Astrocyte (in vitro differentiated cells and primary cell): ENCODE measurements at regions not wholly inside any gene's neighbourhood (a gene's known extent, or its start where the extent isn't known, plus 50 kb on each side); places are given as distances from the start of the nearest gene placed in this dataset.

ENCODE experiments used
- DNase-seq: peaks from one replicate; pipeline ENCODE4 v3.0.0-alpha.2; 2010; ENCODE audit warnings: low read depth
- FAIRE-seq: peaks from 2 replicates; lab custom pipeline; 2011; peaks lifted over from hg19 to GRCh38; lab: Jason Lieb, UNC
- H2AFZ ChIP-seq: 2 replicates; pipeline ENCODE4 v1.6.0; 2012; ENCODE audit warnings: low read depth, low read length, inconsistent platforms
- H3K27ac ChIP-seq: 2 replicates; pipeline ENCODE4 v1.5.1; 2011; ENCODE audit warnings: low read depth, low read length, inconsistent platforms
- H3K27me3 ChIP-seq: 2 replicates; pipeline ENCODE4 v1.6.0; 2011; ENCODE audit warnings: low read length, inconsistent platforms; ENCODE audit not compliant: insufficient read depth
- H3K36me3 ChIP-seq: 2 replicates; pipeline ENCODE4 v1.5.1; 2011; ENCODE audit warnings: low read length, inconsistent platforms; ENCODE audit not compliant: insufficient read depth
- H3K4me1 ChIP-seq: 2 replicates; pipeline ENCODE4 v1.5.1; 2011; ENCODE audit warnings: low read length, inconsistent platforms; ENCODE audit not compliant: insufficient read depth
- H3K4me2 ChIP-seq: 2 replicates; pipeline ENCODE4 v1.6.0; 2012; ENCODE audit warnings: low read length, inconsistent platforms
- H3K4me3 ChIP-seq: 2 replicates; pipeline ENCODE4 v1.5.1; 2011; ENCODE audit warnings: low read depth, mild to moderate bottlenecking, low read length, inconsistent platforms; ENCODE audit not compliant: insufficient read depth
- H3K79me2 ChIP-seq: 2 replicates; pipeline ENCODE4 v1.6.0; 2012; ENCODE audit warnings: mild to moderate bottlenecking, low read length, inconsistent platforms; ENCODE audit not compliant: insufficient read depth
- H3K9ac ChIP-seq: 2 replicates; pipeline ENCODE4 v1.6.0; 2012; ENCODE audit warnings: mild to moderate bottlenecking, low read length, inconsistent platforms
- H3K9me3 ChIP-seq: 2 replicates; pipeline ENCODE4 v1.5.1; 2012; ENCODE audit warnings: low read depth, mild to moderate bottlenecking, low read length, inconsistent platforms; ENCODE audit not compliant: insufficient read depth
- H4K20me1 ChIP-seq: 2 replicates; pipeline ENCODE4 v1.6.0; 2012; ENCODE audit warnings: low read length, inconsistent platforms; ENCODE audit not compliant: insufficient read depth
- H3K27ac Mint-ChIP-seq: one replicate; pipeline ENCODE4 v1.8.0; 2021; ENCODE audit warnings: mild to moderate bottlenecking, mixed read lengths; ENCODE audit not compliant: unreplicated experiment
- H3K27me3 Mint-ChIP-seq: one replicate; pipeline ENCODE4 v1.8.0; 2021; ENCODE audit warnings: low read depth, mixed read lengths; ENCODE audit not compliant: unreplicated experiment
- H3K36me3 Mint-ChIP-seq: one replicate; pipeline ENCODE4 v1.8.0; 2021; ENCODE audit warnings: low read depth, mixed read lengths; ENCODE audit not compliant: unreplicated experiment
- H3K4me1 Mint-ChIP-seq: one replicate; pipeline ENCODE4 v1.8.0; 2021; ENCODE audit warnings: low read depth, mixed read lengths; ENCODE audit not compliant: unreplicated experiment
- H3K4me3 Mint-ChIP-seq: one replicate; pipeline ENCODE4 v1.8.0; 2021; ENCODE audit warnings: mild to moderate bottlenecking, moderate library complexity, mixed read lengths; ENCODE audit not compliant: unreplicated experiment
- H3K9me3 Mint-ChIP-seq: one replicate; pipeline ENCODE4 v1.8.0; 2021; ENCODE audit warnings: mild to moderate bottlenecking, mixed read lengths; ENCODE audit not compliant: unreplicated experiment
- CTCF ChIP-seq: IDR thresholded peaks from 2 replicates; pipeline ENCODE4 v1.5.1; 2011; ENCODE audit warnings: low read depth, mild to moderate bottlenecking, inconsistent platforms, low read length, moderate library complexity; ENCODE audit not compliant: insufficient read depth
- EZH2 ChIP-seq: IDR thresholded peaks from 2 replicates; pipeline ENCODE4 v1.6.1; 2012; ENCODE audit warnings: mild to moderate bottlenecking, low read length, inconsistent platforms; ENCODE audit not compliant: insufficient read depth

GRCh38 chr11:92276773-92277172, 52.2 kb downstream of the FAT3 start:
- no peak for TF ChIP-seq EZH2
- TF ChIP-seq CTCF = no peak
- H3K4me2 ChIP-seq = no peak overlapping the region
- Mint-ChIP-seq H3K27ac (peak overlapping the region; percentile 23), H3K9me3 (no peaks in the 10 kb centered on the region), H3K4me3 (no peak overlapping the region), H3K4me1 (peaks cover 22% of the 10 kb centered on the region), H3K27me3 (no peaks in the 10 kb centered on the region), H3K36me3 (no peaks in the 10 kb centered on the region)
- H3K9me3 ChIP-seq = no peaks in the 10 kb centered on the region
- no peaks in the 10 kb centered on the region for H4K20me1 ChIP-seq
- H3K4me3 ChIP-seq = no peak overlapping the region
- no peak overlapping the region for H3K9ac ChIP-seq
- no peak overlapping the region for H3K27ac ChIP-seq
- no peaks in the 10 kb centered on the region for H3K79me2 ChIP-seq
- no peaks in the 10 kb centered on the region for H3K27me3 ChIP-seq
- FAIRE-seq = no peak
- DNase-seq = no peak
- H3K4me1 ChIP-seq = peaks cover 13% of the 10 kb centered on the region
- no peak overlapping the region for H2AFZ ChIP-seq
- no peaks in the 10 kb centered on the region for H3K36me3 ChIP-seq

GRCh38 chr11:92277871-92278270, 53.3 kb downstream of the FAT3 start:
- no peak overlapping the region for H3K4me3 Mint-ChIP-seq
- DNase-seq (no peak), FAIRE-seq (no peak)
- Histone ChIP-seq H3K27ac (no peak overlapping the region), H2AFZ (no peak overlapping the region), H3K27me3 (no peaks in the 10 kb centered on the region), H3K79me2 (no peaks in the 10 kb centered on the region), H3K36me3 (no peaks in the 10 kb centered on the region), H3K9ac (no peak overlapping the region), H3K9me3 (no peaks in the 10 kb centered on the region), H3K4me2 (no peak overlapping the region), H3K4me3 (no peak overlapping the region), H3K4me1 (peaks cover 13% of the 10 kb centered on the region), H4K20me1 (no peaks in the 10 kb centered on the region)
- TF ChIP-seq EZH2 = no peak
- no peak for TF ChIP-seq CTCF
- peaks cover 19% of the 10 kb centered on the region for H3K4me1 Mint-ChIP-seq
- no peaks in the 10 kb centered on the region for H3K27me3 Mint-ChIP-seq
- H3K36me3 Mint-ChIP-seq = no peaks in the 10 kb centered on the region
- peak overlapping the region; percentile 48 for H3K27ac Mint-ChIP-seq
- H3K9me3 Mint-ChIP-seq = no peaks in the 10 kb centered on the region

- H3K4me1 Mint-ChIP-seq = peaks cover 19% of the 10 kb centered on the region
- H3K9me3 Mint-ChIP-seq = no peaks in the 10 kb centered on the region
- Histone ChIP-seq H3K27ac (no peak overlapping the region), H3K9ac (no peak overlapping the region), H4K20me1 (no peaks in the 10 kb centered on the region), H3K27me3 (no peaks in the 10 kb centered on the region), H3K36me3 (no peaks in the 10 kb centered on the region), H3K4me2 (no peak overlapping the region), H2AFZ (no peak overlapping the region), H3K9me3 (no peaks in the 10 kb centered on the region), H3K79me2 (no peaks in the 10 kb centered on the region), H3K4me1 (peaks cover 13% of the 10 kb centered on the region), H3K4me3 (no peak overlapping the region)
- no peak for FAIRE-seq
- H3K27ac Mint-ChIP-seq = no peak overlapping the region
- no peaks in the 10 kb centered on the region for H3K27me3 Mint-ChIP-seq
- no peaks in the 10 kb centered on the region for H3K36me3 Mint-ChIP-seq
- H3K4me3 Mint-ChIP-seq = no peak overlapping the region
- no peak for TF ChIP-seq EZH2
- TF ChIP-seq CTCF = no peak
- no peak for DNase-seq
Observed at GRCh38 chr11:92278791-92279433, 54.3 kb downstream of the FAT3 start.
